Karpas-422 (cell line): ENCODE measurements at regions not wholly inside any gene's neighbourhood (a gene's known extent, or its start where the extent isn't known, plus 50 kb on each side); places are given as distances from the start of the nearest gene placed in this dataset.

Experiments used
- DNase-seq: peaks from one replicate; pipeline ENCODE4 v3.0.0-alpha.2; 2015
- H2AFZ ChIP-seq: fragments of 200-600 bp; sonication (generic); 2 replicates; pipeline ENCODE4 v1.6.1; 2014; ENCODE audit warnings: antibody characterized with exemption, low read length, mixed read lengths
- H3K27ac ChIP-seq: fragments of 200-600 bp; sonication (generic); 2 replicates; pipeline ENCODE4 v1.5.1; 2014; ENCODE audit warnings: mild to moderate bottlenecking, low read length, moderate library complexity
- H3K27me3 ChIP-seq: fragments of 200-600 bp; sonication (generic); 2 replicates; pipeline ENCODE4 v1.6.1; 2014; ENCODE audit warnings: low read length, mixed read lengths
- H3K36me3 ChIP-seq: fragments of 200-600 bp; sonication (generic); 2 replicates; pipeline ENCODE4 v1.6.1; 2014; ENCODE audit warnings: low read length, mixed read lengths; ENCODE audit not compliant: insufficient read depth
- H3K4me1 ChIP-seq: fragments of 200-600 bp; sonication (generic); 2 replicates; pipeline ENCODE4 v1.6.1; 2014; ENCODE audit warnings: mild to moderate bottlenecking, low read length, mixed read lengths
- H3K4me2 ChIP-seq: fragments of 200-600 bp; sonication (generic); 2 replicates; pipeline ENCODE4 v1.6.1; 2014; ENCODE audit warnings: low read length, low read depth, mild to moderate bottlenecking; ENCODE audit not compliant: poor library complexity, severe bottlenecking
- H3K4me3 ChIP-seq: fragments of 200-600 bp; sonication (generic); 2 replicates; pipeline ENCODE4 v1.5.1; 2014; ENCODE audit warnings: mild to moderate bottlenecking, antibody characterized with exemption, low read length, mixed read lengths
- H3K79me2 ChIP-seq: fragments of 200-600 bp; sonication (generic); 2 replicates; pipeline ENCODE4 v1.6.1; 2014; ENCODE audit warnings: mild to moderate bottlenecking, low read length, mixed read lengths
- H3K9ac ChIP-seq: fragments of 200-600 bp; sonication (generic); 2 replicates; pipeline ENCODE4 v1.6.0; 2014; ENCODE audit warnings: low read length
- H3K9me2 ChIP-seq: fragments of 200-600 bp; sonication (generic), shearing (Covaris generic); replicated peaks from 2 replicates; pipeline ENCODE4 v1.6.0; 2014; ENCODE audit warnings: mild to moderate bottlenecking, low read length, moderate library complexity; ENCODE audit not compliant: insufficient read depth
- H3K9me3 ChIP-seq: fragments of 300-700, 200-600 bp; sonication (generic); 2 replicates; pipeline ENCODE4 v1.6.1; 2014; ENCODE audit warnings: low read length, mixed read lengths
- H4K20me1 ChIP-seq: fragments of 200-600 bp; sonication (generic); 2 replicates; pipeline ENCODE4 v1.6.1; 2014; ENCODE audit warnings: mild to moderate bottlenecking, antibody characterized with exemption, low read length, low read depth; ENCODE audit not compliant: insufficient read depth

- no peak overlapping the region for H3K27ac ChIP-seq
- H4K20me1 ChIP-seq = no peaks in the 10 kb centered on the region
- H3K9me3 ChIP-seq = peaks cover 11% of the 10 kb centered on the region
- H3K27me3 ChIP-seq = no peaks in the 10 kb centered on the region
- no peak overlapping the region for H2AFZ ChIP-seq
- no peak overlapping the region for H3K9ac ChIP-seq
- H3K9me2 ChIP-seq = no peaks in the 10 kb centered on the region
- H3K4me1 ChIP-seq = no peaks in the 10 kb centered on the region
- H3K4me2 ChIP-seq = no peak overlapping the region
- H3K79me2 ChIP-seq = no peaks in the 10 kb centered on the region
- no peaks in the 10 kb centered on the region for H3K36me3 ChIP-seq
- no peak overlapping the region for H3K4me3 ChIP-seq
- no peak for DNase-seq
Observed at GRCh38 chr20:6848041-6848440, 80.6 kb downstream of the BMP2 start.

GRCh38 chr20:6848992-6849391 lies 81.5 kb downstream of the BMP2 start:
- Histone ChIP-seq H2AFZ (no peak overlapping the region), H3K27ac (no peak overlapping the region), H3K4me2 (no peak overlapping the region), H3K9ac (no peak overlapping the region), H3K9me3 (peaks cover 11% of the 10 kb centered on the region), H3K79me2 (no peaks in the 10 kb centered on the region), H3K4me1 (no peaks in the 10 kb centered on the region), H4K20me1 (no peaks in the 10 kb centered on the region), H3K4me3 (no peak overlapping the region), H3K27me3 (no peaks in the 10 kb centered on the region), H3K9me2 (no peaks in the 10 kb centered on the region), H3K36me3 (no peaks in the 10 kb centered on the region)
- DNase-seq = no peak

DNA sequence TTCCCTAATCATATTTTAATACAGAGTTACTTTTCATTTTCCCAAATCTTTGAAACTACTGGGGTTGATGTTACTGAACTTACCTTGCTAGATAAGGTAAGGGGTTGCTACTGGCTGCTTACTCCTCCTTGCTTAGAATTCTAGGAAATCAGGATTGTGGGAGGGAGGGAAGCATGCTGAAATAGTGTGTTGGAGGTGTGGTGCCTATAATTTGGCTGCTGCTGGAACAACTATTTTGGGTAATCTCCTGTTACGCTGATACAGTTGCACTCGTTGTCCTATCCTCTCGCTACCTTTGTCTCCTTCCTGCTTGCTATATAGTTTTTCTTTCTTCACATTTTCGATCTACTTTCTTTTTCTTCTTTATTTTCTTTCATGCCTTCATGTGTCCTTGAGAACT lies 83.7 kb downstream of the BMP2 start:
- no peak for DNase-seq
- Histone ChIP-seq H3K9ac (no peak overlapping the region), H2AFZ (no peak overlapping the region), H4K20me1 (no peaks in the 10 kb centered on the region), H3K27ac (no peak overlapping the region), H3K27me3 (no peaks in the 10 kb centered on the region), H3K79me2 (no peaks in the 10 kb centered on the region), H3K4me3 (no peak overlapping the region), H3K36me3 (no peaks in the 10 kb centered on the region), H3K4me2 (no peak overlapping the region), H3K9me2 (no peaks in the 10 kb centered on the region), H3K9me3 (peaks cover 8% of the 10 kb centered on the region), H3K4me1 (no peaks in the 10 kb centered on the region)

DNA sequence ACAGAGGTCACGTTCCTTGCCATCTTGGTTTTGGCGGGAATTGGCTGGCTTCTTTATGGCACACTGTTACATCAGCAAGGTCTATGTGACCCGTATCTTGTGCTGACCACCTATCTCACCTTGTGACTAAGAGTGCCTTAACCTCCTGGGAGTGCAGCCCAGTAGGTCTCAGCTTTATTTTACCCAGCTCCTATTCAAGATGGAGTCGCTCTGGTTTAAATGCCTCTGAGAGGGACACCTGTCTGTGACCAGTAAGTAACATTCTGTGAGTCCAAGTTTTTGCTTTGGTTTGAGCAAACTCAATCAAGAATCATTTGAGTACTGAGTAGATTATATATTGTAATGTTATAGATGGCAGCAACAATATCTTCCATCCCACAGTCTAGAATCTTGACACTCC lies 85.0 kb downstream of the BMP2 start:
- H3K4me2 ChIP-seq = no peak overlapping the region
- no peak for DNase-seq
- no peaks in the 10 kb centered on the region for H3K79me2 ChIP-seq
- no peaks in the 10 kb centered on the region for H3K4me1 ChIP-seq
- no peaks in the 10 kb centered on the region for H3K36me3 ChIP-seq
- H3K9ac ChIP-seq = no peak overlapping the region
- H4K20me1 ChIP-seq = no peaks in the 10 kb centered on the region
- no peaks in the 10 kb centered on the region for H3K9me2 ChIP-seq
- H2AFZ ChIP-seq = no peak overlapping the region
- peaks cover 6% of the 10 kb centered on the region for H3K9me3 ChIP-seq
- H3K27me3 ChIP-seq = no peaks in the 10 kb centered on the region
- no peak overlapping the region for H3K27ac ChIP-seq
- no peak overlapping the region for H3K4me3 ChIP-seq

GRCh38 chr20:6855104-6855503 lies 87.6 kb downstream of the BMP2 start:
- Histone ChIP-seq H3K4me2 (no peak overlapping the region), H3K27ac (no peak overlapping the region), H3K4me1 (no peaks in the 10 kb centered on the region), H3K9ac (no peak overlapping the region), H2AFZ (no peak overlapping the region), H3K9me3 (peaks cover under 1% of the 10 kb centered on the region), H3K36me3 (no peaks in the 10 kb centered on the region), H3K79me2 (no peaks in the 10 kb centered on the region), H3K4me3 (no peak overlapping the region), H4K20me1 (no peaks in the 10 kb centered on the region), H3K27me3 (no peaks in the 10 kb centered on the region), H3K9me2 (no peaks in the 10 kb centered on the region)
- no peak for DNase-seq

GRCh38 chr20:6855796-6856195 lies 88.3 kb downstream of the BMP2 start:
- Histone ChIP-seq H3K9me2 (no peaks in the 10 kb centered on the region), H4K20me1 (no peaks in the 10 kb centered on the region), H3K4me2 (no peak overlapping the region), H3K9ac (no peak overlapping the region), H3K9me3 (no peaks in the 10 kb centered on the region), H3K36me3 (no peaks in the 10 kb centered on the region), H2AFZ (no peak overlapping the region), H3K27ac (no peak overlapping the region), H3K79me2 (no peaks in the 10 kb centered on the region), H3K4me3 (no peak overlapping the region), H3K27me3 (no peaks in the 10 kb centered on the region), H3K4me1 (no peaks in the 10 kb centered on the region)
- DNase-seq = no peak

DNA sequence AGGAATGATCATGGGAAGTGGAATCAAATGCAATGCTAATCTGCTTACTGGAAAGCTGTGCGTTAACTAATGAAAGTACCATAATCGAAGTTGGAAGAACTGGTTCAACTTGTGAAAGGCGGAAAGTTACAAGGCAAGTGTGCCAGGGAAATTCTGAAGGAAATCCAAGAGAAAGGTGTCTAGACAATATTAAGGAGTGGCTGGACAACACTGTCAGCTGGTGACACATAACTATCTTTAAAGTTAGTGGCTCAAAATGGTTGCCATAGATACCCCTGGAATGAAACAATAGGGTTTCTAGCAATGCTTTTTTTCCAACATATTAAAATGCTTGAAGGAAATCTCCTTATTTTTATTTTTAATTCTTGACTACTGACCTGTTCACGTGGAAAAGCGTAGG lies 90.4 kb downstream of the BMP2 start:
- no peaks in the 10 kb centered on the region for H3K4me1 ChIP-seq
- no peak for DNase-seq
- no peaks in the 10 kb centered on the region for H3K79me2 ChIP-seq
- H3K9ac ChIP-seq = no peak overlapping the region
- no peak overlapping the region for H3K4me3 ChIP-seq
- H3K27me3 ChIP-seq = no peaks in the 10 kb centered on the region
- no peak overlapping the region for H3K4me2 ChIP-seq
- H2AFZ ChIP-seq = no peak overlapping the region
- no peaks in the 10 kb centered on the region for H3K36me3 ChIP-seq
- H3K9me2 ChIP-seq = no peaks in the 10 kb centered on the region
- H4K20me1 ChIP-seq = no peaks in the 10 kb centered on the region
- H3K27ac ChIP-seq = no peak overlapping the region
- no peaks in the 10 kb centered on the region for H3K9me3 ChIP-seq

- no peak overlapping the region for H3K9ac ChIP-seq
- H3K27ac ChIP-seq = no peak overlapping the region
- no peak overlapping the region for H2AFZ ChIP-seq
- no peaks in the 10 kb centered on the region for H3K79me2 ChIP-seq
- H3K4me2 ChIP-seq = no peak overlapping the region
- no peaks in the 10 kb centered on the region for H4K20me1 ChIP-seq
- no peaks in the 10 kb centered on the region; the same call in 1 of the 2 replicates for H3K9me3 ChIP-seq
- DNase-seq = no peak
- no peaks in the 10 kb centered on the region for H3K9me2 ChIP-seq
- H3K27me3 ChIP-seq = no peaks in the 10 kb centered on the region
- H3K4me1 ChIP-seq = no peaks in the 10 kb centered on the region
- no peaks in the 10 kb centered on the region for H3K36me3 ChIP-seq
- H3K4me3 ChIP-seq = no peak overlapping the region
Observed at GRCh38 chr20:6863355-6863754, 95.9 kb downstream of the BMP2 start.

- no peak overlapping the region for H3K4me2 ChIP-seq
- no peak for DNase-seq
- no peaks in the 10 kb centered on the region; the same call in 1 of the 2 replicates for H3K9me3 ChIP-seq
- no peak overlapping the region for H3K27ac ChIP-seq
- H3K4me1 ChIP-seq = no peaks in the 10 kb centered on the region
- no peak overlapping the region for H3K4me3 ChIP-seq
- H4K20me1 ChIP-seq = no peaks in the 10 kb centered on the region
- H3K36me3 ChIP-seq = no peaks in the 10 kb centered on the region
- no peaks in the 10 kb centered on the region for H3K79me2 ChIP-seq
- no peak overlapping the region for H3K9ac ChIP-seq
- H3K27me3 ChIP-seq = no peaks in the 10 kb centered on the region
- no peak overlapping the region for H2AFZ ChIP-seq
- no peaks in the 10 kb centered on the region for H3K9me2 ChIP-seq
Observed at GRCh38 chr20:6863798-6864201, 96.3 kb downstream of the BMP2 start.
